BE2C (cell line): ENCODE measurements at regions not wholly inside any gene's neighbourhood (a gene's known extent, or its start where the extent isn't known, plus 50 kb on each side); places are given as distances from the start of the nearest gene placed in this dataset.

Source experiments
- DNase-seq: peaks from one replicate; pipeline ENCODE4 v3.0.0-alpha.2; 2020
- H3K27me3 ChIP-seq: fragments of 250-450 bp; sonication (Bioruptor Pico); 2 replicates; pipeline ENCODE4 v1.5.1; 2020; ENCODE audit warnings: mild to moderate bottlenecking
- H3K36me3 ChIP-seq: fragments of 250-450 bp; sonication (Bioruptor Pico); 2 replicates; pipeline ENCODE4 v1.5.1; 2020; ENCODE audit warnings: mild to moderate bottlenecking
- H3K4me1 ChIP-seq: fragments of 250-450 bp; sonication (Bioruptor Pico); 2 replicates; pipeline ENCODE4 v1.5.1; 2020
- H3K4me3 ChIP-seq: 2 replicates; pipeline ENCODE4 v1.5.1; 2011; ENCODE audit warnings: low read depth, low read length
- H3K9me3 ChIP-seq: fragments of 250-450 bp; sonication (Bioruptor Pico); 2 replicates; pipeline ENCODE4 v1.5.1; 2020
- TF ChIP-seq, protein P1 (sequence below): IDR thresholded peaks from 2 replicates; pipeline ENCODE4 v1.5.1; 2012; ENCODE audit warnings: mild to moderate bottlenecking, low read depth, low read length

GRCh38 chr5:116370149-116370548 is 204.5 kb downstream of the SEMA6A start:
- Histone ChIP-seq H3K4me1 (no peaks in the 10 kb centered on the region), H3K9me3 (no peaks in the 10 kb centered on the region), H3K36me3 (no peaks in the 10 kb centered on the region), H3K4me3 (no peak overlapping the region), H3K27me3 (no peaks in the 10 kb centered on the region)
- TF ChIP-seq, protein P1, sequence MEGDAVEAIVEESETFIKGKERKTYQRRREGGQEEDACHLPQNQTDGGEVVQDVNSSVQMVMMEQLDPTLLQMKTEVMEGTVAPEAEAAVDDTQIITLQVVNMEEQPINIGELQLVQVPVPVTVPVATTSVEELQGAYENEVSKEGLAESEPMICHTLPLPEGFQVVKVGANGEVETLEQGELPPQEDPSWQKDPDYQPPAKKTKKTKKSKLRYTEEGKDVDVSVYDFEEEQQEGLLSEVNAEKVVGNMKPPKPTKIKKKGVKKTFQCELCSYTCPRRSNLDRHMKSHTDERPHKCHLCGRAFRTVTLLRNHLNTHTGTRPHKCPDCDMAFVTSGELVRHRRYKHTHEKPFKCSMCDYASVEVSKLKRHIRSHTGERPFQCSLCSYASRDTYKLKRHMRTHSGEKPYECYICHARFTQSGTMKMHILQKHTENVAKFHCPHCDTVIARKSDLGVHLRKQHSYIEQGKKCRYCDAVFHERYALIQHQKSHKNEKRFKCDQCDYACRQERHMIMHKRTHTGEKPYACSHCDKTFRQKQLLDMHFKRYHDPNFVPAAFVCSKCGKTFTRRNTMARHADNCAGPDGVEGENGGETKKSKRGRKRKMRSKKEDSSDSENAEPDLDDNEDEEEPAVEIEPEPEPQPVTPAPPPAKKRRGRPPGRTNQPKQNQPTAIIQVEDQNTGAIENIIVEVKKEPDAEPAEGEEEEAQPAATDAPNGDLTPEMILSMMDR, result no peak
- DNase-seq, result no peak

- no peak for DNase-seq
- no peak overlapping the region for H3K4me3 ChIP-seq
- TF ChIP-seq, protein P1, result no peak
- H3K36me3 ChIP-seq, result no peaks in the 10 kb centered on the region
- H3K4me1 ChIP-seq, result peaks cover 7% of the 10 kb centered on the region; the same call in 1 of the 2 replicates
- H3K9me3 ChIP-seq, result no peaks in the 10 kb centered on the region
- no peaks in the 10 kb centered on the region for H3K27me3 ChIP-seq
Observed at GRCh38 chr5:116365006-116365496, 209.6 kb downstream of the SEMA6A start.

DNA sequence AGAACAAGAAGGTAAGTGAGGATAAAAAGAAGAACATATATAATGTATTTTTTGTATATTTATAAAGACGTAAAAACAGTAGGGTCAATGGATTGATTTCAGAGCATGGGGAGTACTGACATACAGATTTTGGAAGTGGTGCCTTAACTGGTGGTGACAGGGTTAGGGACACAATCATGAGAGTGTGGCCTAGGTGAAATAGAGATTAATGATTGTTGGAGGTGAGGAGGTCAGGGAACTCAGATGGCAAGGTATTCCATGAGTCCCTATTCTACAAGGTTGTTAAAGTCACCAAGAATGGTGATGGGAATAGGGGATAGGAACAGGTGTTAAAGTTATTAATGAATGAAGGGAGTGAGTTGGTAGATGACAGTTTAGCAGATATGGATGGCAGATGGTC is 210.8 kb downstream of the SEMA6A start:
- Histone ChIP-seq H3K9me3 (no peaks in the 10 kb centered on the region), H3K4me1 (peaks cover 7% of the 10 kb centered on the region; the same call in 1 of the 2 replicates), H3K36me3 (no peaks in the 10 kb centered on the region), H3K4me3 (no peak overlapping the region), H3K27me3 (no peaks in the 10 kb centered on the region)
- no peak for DNase-seq
- TF ChIP-seq, protein P1, result no peak

DNA sequence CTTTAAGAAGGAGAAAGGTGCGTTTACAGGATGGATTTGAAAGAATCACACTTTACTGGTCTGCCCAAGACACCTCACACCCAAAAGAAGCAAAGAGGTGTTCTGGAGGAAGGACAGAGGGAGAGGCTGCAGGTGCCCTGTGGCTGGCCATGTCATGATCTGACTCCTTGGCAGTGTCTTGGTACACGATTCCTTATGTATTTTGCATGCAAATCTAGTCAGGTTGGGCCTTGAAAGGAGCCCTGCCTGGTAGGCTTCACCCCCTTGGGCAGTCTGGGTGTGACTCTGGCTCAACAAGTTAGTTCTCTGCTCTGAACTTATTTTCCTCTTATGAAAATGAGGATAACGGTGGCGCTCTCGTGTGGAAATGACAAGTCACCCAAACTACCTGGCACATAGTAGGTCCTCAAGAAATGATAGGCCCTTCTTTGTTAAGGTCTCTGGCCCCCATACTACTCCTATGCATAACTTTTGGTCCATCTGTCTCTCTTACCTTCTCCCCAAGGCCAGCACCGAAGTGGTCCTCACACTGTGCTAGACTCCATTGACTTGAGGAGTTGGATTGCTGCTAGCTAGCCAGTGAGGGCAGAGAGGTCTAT is 212.5 kb downstream of the SEMA6A start:
- peaks cover 7% of the 10 kb centered on the region; the same call in 1 of the 2 replicates for H3K4me1 ChIP-seq
- no peaks in the 10 kb centered on the region for H3K36me3 ChIP-seq
- TF ChIP-seq, protein P1, result no peak
- no peaks in the 10 kb centered on the region for H3K27me3 ChIP-seq
- no peak for DNase-seq
- H3K4me3 ChIP-seq, result peak overlapping the region; percentile 65
- H3K9me3 ChIP-seq, result no peaks in the 10 kb centered on the region

GRCh38 chr5:116361171-116361967 is 213.3 kb downstream of the SEMA6A start:
- TF ChIP-seq, protein P1, result peak; percentile 58
- Histone ChIP-seq H3K4me3 (peak overlapping the region; percentile 65), H3K36me3 (no peaks in the 10 kb centered on the region), H3K9me3 (no peaks in the 10 kb centered on the region), H3K4me1 (peaks cover 7% of the 10 kb centered on the region; the same call in 1 of the 2 replicates), H3K27me3 (no peaks in the 10 kb centered on the region)
- peak; percentile 83 for DNase-seq
